HCT116 (cell line): ENCODE measurements at regions not wholly inside any gene's neighbourhood (a gene's known extent, or its start where the extent isn't known, plus 50 kb on each side); places are given as distances from the start of the nearest gene placed in this dataset.

Experiments used
- EZH2phosphoT487 ChIP-seq: fragments of 200-600 bp; IDR thresholded peaks from 2 replicates; pipeline ENCODE4 v1.6.1; 2018; ENCODE audit warnings: antibody characterized with exemption, borderline replicate concordance
- POLR2A ChIP-seq: IDR thresholded peaks from 2 replicates; pipeline ENCODE4 v1.7.0; 2011; ENCODE audit warnings: borderline replicate concordance; ENCODE audit not compliant: insufficient read depth, insufficient read length; ENCODE audit errors: extremely low read depth
- POLR2AphosphoS5 ChIP-seq: IDR thresholded peaks from 2 replicates; pipeline ENCODE4 v1.6.1; 2011; ENCODE audit warnings: mild to moderate bottlenecking, low read depth, low read length, moderate library complexity
- SP1 ChIP-seq: IDR thresholded peaks from 2 replicates; pipeline ENCODE4 v1.6.1; 2012; ENCODE audit warnings: low read depth
- SRF ChIP-seq: IDR thresholded peaks from 2 replicates; pipeline ENCODE4 v1.6.1; 2012; ENCODE audit warnings: low read depth
- TF ChIP-seq, protein P1 (sequence below), 3 experiments: fragments of 200-600 bp in 1 of 3; sonication (generic) in 1 of 3; IDR thresholded peaks in 2 of 3; conservative IDR thresholded peaks in 1 of 3; 2 replicates each; pipeline ENCODE4 v1.5.1; 2012 to 2017; ENCODE audit warnings: low read depth in 2 of 3, low read length in 2 of 3, antibody characterized with exemption in 1 of 3, borderline replicate concordance in 1 of 3, control low read depth in 1 of 3, mild to moderate bottlenecking in 1 of 3, mixed read lengths in 1 of 3, mixed run types in 1 of 3, moderate library complexity in 1 of 3; ENCODE audit not compliant: insufficient read depth in 1 of 3
- TF ChIP-seq, protein P2 (sequence below): IDR thresholded peaks from 2 replicates; pipeline ENCODE4 v1.6.1; 2012

DNA sequence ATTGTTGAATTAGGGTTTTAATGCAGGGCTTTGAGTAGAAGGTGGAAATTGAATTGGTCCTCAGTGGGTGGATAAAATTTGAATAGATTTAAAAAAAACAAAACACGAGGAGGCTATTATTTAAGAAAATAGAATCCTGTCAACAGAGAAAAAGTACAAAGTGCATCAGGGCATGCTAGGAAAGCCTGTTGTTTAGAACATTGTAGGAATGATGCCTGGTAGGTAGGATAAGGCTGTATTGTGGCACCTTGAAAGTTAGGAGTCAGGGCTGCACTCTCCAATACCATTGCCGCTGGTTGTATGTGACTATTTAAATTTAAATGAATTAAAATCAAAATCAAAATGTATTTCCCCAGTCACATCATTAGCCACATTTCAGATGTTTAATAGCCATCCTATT is 363.9 kb downstream of the UTRN start:
- no peak for TF ChIP-seq EZH2phosphoT487
- TF ChIP-seq, protein P1, sequence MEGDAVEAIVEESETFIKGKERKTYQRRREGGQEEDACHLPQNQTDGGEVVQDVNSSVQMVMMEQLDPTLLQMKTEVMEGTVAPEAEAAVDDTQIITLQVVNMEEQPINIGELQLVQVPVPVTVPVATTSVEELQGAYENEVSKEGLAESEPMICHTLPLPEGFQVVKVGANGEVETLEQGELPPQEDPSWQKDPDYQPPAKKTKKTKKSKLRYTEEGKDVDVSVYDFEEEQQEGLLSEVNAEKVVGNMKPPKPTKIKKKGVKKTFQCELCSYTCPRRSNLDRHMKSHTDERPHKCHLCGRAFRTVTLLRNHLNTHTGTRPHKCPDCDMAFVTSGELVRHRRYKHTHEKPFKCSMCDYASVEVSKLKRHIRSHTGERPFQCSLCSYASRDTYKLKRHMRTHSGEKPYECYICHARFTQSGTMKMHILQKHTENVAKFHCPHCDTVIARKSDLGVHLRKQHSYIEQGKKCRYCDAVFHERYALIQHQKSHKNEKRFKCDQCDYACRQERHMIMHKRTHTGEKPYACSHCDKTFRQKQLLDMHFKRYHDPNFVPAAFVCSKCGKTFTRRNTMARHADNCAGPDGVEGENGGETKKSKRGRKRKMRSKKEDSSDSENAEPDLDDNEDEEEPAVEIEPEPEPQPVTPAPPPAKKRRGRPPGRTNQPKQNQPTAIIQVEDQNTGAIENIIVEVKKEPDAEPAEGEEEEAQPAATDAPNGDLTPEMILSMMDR (IDR thresholded peaks at IDR 0.05 in 2 of 3, conservative IDR thresholded peaks at IDR 0.05 in 1 of 3; ENCODE audit: borderline replicate concordance in 1 of 3, insufficient read depth in 1 of 3, low read depth in 2 of 3, low read length in 2 of 3), result no peak
- no peak for TF ChIP-seq SP1
- TF ChIP-seq POLR2AphosphoS5, result no peak
- no peak for TF ChIP-seq POLR2A
- no peak for TF ChIP-seq SRF
- TF ChIP-seq, protein P2, sequence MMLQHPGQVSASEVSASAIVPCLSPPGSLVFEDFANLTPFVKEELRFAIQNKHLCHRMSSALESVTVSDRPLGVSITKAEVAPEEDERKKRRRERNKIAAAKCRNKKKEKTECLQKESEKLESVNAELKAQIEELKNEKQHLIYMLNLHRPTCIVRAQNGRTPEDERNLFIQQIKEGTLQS, result no peak
